Prostate gland (tissue), 2 donors: ENCODE measurements at regions not wholly inside any gene's neighbourhood (a gene's known extent, or its start where the extent isn't known, plus 50 kb on each side); places are given as distances from the start of the nearest gene placed in this dataset.

Experiments used
- CTCF ChIP-seq, 4 experiments: fragments of 200-600 bp in 2 of 4; fragments of 450-650 bp in 2 of 4; sonication (generic) in 2 of 4; IDR thresholded peaks; 1 replicate in 3 of 4; 2 replicates in 1 of 4; pipeline ENCODE4 v1.5.1; 2016 to 2019; ENCODE audit warnings: antibody characterized with exemption in 4 of 4, mild to moderate bottlenecking in 2 of 4, moderate library complexity in 2 of 4
- POLR2A ChIP-seq: fragments of 450-650 bp; IDR thresholded peaks from one replicate; pipeline ENCODE4 v1.6.1; 2016; ENCODE audit warnings: antibody characterized with exemption, mild to moderate bottlenecking
- POLR2AphosphoS5 ChIP-seq: sonication (generic); formaldehyde crosslinking; IDR thresholded peaks from one replicate; pipeline ENCODE4 v1.6.1; 2017; ENCODE audit warnings: antibody characterized with exemption

DNA sequence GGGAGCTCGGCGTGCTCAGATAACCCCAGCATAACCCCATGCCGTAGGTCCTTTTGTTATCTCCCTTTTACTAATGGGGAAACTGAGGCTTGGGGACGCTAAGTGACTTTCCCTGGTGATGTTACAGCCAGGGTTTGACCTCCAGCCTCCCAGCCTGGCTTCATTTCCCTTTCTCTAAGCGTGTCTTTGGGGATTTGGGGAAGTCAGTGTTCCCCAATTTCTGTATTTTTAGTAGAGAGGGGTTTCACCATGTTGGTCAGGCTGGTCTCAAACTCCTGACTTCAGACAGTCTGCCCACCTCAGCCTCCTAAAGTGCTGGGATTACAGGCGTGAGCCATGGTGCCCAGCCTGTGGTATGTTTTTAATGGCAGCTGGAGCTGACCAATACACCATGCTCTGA is 85.4 kb downstream of the PHETA1 start:
- no peak for TF ChIP-seq CTCF (IDR thresholded peaks at IDR 0.05)
- TF ChIP-seq POLR2A, result no peak
- no peak for TF ChIP-seq POLR2AphosphoS5
